MV-4-11 (cell line): ENCODE measurements at regions not wholly inside any gene's neighbourhood (a gene's known extent, or its start where the extent isn't known, plus 50 kb on each side); places are given as distances from the start of the nearest gene placed in this dataset.
"Not testable (repeated sequence)": the region's sequence is repeated elsewhere in the genome, so short reads cannot be mapped to it uniquely, and the experiment has no call there.

Experiments
- DNase-seq: peaks from one replicate; lab custom pipeline; 2025; lab: John Stamatoyannopoulos, UW

DNA sequence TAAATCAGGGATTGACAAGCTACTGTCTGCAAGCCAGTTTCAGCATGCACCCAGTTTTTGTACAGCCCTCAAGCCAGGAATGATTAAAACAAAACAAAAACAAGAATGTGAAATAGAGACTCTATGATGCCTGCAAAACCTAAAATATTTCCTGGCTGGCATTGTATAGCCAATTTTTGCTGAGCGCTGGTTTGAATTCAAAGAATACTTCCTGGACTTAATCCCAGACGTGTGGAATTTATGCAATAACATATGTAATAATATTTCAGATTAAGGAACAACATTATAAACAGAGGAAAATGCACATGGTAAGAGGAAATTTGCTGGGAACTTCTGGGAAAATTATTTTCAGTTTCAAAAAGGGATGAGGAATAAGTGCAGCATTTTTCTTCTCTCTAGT is 148.1 kb upstream of the RPRM start:
- DNase-seq: no peak

DNA sequence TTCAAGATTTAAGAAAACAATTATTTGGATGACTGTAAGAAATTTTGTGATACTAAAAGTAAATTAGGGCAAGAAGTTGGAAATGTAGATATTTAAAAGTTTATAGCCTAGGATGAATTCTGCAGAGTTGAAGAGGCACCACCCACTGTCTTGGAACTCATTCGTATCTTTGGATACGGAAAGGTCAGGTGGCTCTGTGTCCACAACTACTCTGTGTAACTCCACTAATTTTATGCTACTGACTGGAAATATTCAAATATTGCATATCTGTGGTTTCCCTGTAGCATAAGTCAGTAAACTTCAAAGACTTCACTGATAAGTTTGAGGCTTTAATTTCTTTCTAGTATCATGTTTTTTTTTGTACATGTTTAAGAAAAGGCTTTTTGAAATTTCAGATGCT is 156.9 kb upstream of the RPRM start:
- DNase-seq: no peak

GRCh38 chr2:153641046-153641445 is 162.5 kb upstream of the RPRM start:
- DNase-seq: peak; percentile 86

DNA sequence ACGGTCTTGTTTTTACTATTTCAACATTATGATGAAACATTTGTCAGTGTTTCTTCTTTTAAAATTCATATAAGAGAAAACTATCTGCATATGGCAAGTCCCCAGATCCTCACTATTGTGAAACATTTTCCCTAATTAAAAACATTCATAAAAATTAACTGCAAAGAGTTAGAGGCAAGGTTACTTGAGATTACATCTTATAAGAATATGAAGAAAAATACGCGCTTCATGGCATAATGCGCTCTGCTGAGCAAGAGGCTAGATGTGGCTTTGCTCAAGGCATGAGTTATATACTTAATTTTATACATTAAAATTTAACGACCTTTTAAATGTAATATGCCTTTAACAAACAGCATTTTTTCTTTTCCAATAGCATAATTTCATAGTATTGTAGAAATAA is 166.4 kb upstream of the RPRM start:
- peak; percentile 25 for DNase-seq

DNA sequence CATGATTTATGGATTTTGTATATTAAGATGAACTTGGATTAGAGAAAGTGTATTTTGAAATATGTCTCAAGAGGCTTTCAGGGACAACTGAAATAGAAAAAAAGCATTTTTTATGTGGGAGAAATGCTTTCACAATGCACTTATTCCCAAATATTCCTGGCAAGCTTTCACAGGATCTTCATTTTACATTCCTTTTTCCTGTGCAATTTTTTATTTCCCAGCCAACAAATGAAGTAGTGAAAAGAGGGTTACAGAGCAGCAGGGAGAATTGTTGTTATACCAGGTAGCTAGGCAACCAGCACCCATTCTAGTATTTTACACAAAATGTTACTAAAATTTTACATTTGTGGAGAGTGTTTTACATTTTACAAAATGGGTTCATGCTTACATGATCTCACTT is 167.0 kb upstream of the RPRM start:
- DNase-seq: no peak

DNA sequence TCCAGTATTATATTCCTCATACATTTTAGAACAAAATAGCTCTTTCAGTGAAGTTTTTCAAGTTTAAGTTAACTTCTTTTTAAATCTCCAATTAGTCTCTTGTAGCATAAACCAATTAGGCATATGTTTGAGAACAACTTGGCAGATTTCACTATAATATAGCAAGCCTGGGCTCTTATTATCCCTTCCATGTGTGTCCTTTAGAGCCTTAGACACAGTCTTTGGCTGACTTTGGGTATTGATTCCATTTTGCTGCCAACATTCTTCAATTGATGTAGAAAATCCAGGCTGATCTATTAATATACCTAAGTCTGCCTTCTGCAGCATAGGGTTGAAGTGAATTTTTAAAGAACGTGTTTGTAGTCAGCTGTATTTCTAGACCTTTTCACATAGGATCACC is 179.1 kb upstream of the RPRM start:
- DNase-seq: no peak

GRCh38 chr2:153661801-153662200 is 183.2 kb upstream of the RPRM start:
- no peak for DNase-seq

GRCh38 chr2:153663371-153663770 is 184.8 kb upstream of the RPRM start:
- DNase-seq: no peak

DNA sequence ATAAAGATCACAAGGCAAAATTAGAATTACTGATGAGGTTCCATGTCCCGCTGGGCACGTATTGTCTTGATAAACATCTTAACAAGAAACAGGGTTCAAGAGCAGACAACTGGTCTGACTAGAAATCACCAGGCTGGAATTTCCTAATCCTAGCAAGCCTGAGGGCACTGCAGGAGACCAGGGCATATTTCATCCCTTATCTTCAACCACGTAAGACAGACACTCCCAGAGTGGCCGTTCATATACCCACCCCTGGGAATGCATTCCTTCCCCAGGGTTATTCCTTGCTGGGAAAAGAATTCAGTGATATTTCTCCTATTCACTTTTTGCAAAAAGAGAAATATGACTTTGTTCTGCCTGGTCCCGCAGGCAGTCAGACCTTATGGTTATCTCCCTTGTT is 185.4 kb upstream of the RPRM start:
- DNase-seq: not testable (repeated sequence)

DNA sequence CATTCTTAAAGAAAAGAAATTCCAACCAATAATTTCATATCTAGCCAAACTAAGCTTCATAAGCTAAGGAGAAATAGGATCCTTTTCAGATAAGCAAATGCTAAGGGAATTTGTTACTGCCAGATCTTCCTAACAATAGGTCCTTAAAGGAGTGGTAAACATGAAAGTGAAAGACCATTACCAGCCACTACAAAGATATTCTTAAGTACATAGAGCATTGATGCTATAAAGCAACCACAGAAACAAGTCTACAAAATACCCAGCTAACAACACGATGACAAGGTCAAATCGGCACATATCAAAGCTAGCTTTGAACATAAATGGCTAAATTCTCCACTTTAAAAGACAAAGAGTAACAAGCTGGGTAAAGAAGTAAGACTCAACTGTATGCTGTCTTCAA is 188.9 kb upstream of the RPRM start:
- no peak for DNase-seq

DNA sequence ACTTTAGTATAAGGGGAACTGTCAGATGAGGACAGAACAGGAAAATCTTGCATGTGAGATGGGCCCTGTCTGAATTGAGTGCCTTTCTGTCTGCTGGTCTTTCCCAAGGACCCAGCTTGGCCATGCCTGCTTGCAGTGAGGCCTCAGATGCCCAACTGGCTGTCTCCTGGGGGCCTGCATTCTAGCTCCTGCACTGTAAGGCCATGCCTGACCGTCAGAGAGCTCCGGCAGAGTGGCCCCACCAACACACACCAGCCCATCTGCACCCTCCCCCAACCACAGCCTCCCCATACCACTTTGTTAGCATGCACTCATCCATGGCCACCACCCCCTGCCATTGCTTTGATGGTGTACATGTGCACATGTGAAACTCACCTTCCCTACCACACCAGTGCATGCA is 190.4 kb upstream of the RPRM start:
- DNase-seq: no peak

- no peak for DNase-seq
Observed at GRCh38 chr2:153710128-153710527, 161.6 kb upstream of the GALNT13 start.

- peak; percentile 21 for DNase-seq
Observed at GRCh38 chr2:153715218-153715850, 156.4 kb upstream of the GALNT13 start.

DNA sequence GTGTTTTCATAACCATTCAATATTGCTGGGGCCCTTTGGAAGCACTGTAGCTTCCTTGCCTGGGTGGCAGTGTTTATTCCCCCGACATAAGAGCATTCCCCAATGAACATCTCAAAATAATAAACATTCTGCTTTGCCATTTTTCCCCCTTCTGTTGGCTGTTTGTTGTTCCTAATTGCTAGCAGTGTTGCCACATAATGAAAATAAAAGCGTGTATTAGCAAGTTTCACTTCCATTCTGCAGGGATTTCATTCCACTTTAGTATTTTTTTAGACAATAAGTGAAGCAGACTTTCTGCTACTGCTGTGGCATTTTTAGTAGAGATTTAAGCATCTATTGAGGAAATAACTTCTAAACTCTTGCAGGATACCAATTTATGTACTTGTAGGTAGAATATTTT is 154.7 kb upstream of the GALNT13 start:
- DNase-seq: peak; percentile 51

DNA sequence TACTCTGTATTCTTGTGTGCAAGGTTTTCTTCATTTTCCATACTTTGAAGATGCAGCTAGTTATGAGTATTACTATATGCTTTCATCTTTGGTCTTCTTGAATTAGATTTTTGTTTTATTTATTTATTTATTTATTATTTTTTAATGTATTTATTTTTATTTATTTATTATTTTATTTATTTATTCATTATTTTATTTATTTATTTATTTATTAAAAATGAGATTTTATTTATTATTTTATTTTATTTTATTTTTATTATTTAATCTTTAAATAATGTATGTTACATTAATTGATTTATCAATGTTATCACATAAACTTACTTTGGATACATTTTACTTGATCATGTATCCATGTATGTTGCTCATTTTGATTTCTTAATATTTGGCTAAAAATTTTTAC is 132.3 kb upstream of the GALNT13 start:
- DNase-seq: no peak

- no peak for DNase-seq
Observed at GRCh38 chr2:153761936-153762335, 109.8 kb upstream of the GALNT13 start.

- DNase-seq: no peak
Observed at GRCh38 chr2:153766415-153766814, 105.3 kb upstream of the GALNT13 start.

DNA sequence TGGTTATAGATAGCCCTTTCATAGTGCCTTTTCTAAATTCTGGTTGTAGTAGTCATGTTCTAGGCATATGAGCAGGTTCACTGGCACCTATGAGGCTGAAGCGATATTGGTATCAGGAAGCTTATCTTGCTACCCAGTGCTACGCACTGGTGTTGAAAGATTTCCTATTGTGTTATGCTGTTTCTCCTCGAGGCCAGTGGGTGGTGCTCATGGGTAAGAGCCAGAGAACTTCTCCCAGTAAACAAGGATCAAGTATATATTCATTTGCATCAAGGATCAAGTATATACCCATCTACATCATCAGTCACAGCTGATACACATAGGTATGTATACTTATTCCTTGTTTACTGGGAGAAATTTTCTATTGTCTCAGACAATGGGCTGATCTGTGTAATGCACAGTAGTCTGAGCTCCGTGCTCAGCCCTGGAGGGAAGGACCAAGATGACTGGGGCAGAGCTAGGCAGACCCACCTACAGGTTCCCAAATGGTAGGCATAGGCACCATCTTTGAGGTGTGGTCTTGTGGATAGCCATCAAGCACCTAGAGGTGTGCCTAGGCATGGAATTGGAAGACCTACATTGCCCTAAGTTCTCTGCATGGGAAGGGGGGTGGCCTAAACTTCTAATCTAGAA is 101.2 kb upstream of the GALNT13 start:
- no peak for DNase-seq

- DNase-seq: no peak
Observed at GRCh38 chr2:153780241-153780640, 91.5 kb upstream of the GALNT13 start.

GRCh38 chr2:153786016-153786415 is 85.7 kb upstream of the GALNT13 start:
- no peak for DNase-seq

GRCh38 chr2:153787612-153788011 is 84.1 kb upstream of the GALNT13 start:
- DNase-seq: no peak

DNA sequence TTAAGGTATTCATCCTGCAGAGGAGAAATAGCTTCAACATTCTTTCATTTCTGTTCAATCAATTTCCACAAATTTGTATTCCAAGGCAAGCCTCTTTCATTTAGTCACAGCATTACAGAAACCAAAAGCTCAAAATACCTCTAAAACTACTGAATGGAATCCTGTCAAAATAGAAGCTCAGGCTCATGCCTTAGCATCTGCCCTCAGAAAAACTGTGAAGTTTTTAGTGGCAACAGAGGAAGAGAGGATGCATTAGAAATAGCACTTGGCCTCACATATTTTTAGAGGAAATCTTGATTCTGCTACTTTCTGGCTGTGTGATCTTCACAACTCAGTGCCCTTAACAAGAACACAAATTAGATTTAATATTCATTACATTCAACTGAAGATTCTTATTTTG is 69.1 kb upstream of the GALNT13 start:
- DNase-seq: no peak

- no peak for DNase-seq
Observed at GRCh38 chr2:153808679-153809078, 63.0 kb upstream of the GALNT13 start.

- DNase-seq: no peak
Observed at GRCh38 chr2:153811516-153811915, 60.2 kb upstream of the GALNT13 start.
